ENCODE measurements at regions not wholly inside any gene's neighbourhood (a gene's known extent, or its start where the extent isn't known, plus 50 kb on each side); places are given as distances from the start of the nearest gene placed in this dataset.

DNA sequence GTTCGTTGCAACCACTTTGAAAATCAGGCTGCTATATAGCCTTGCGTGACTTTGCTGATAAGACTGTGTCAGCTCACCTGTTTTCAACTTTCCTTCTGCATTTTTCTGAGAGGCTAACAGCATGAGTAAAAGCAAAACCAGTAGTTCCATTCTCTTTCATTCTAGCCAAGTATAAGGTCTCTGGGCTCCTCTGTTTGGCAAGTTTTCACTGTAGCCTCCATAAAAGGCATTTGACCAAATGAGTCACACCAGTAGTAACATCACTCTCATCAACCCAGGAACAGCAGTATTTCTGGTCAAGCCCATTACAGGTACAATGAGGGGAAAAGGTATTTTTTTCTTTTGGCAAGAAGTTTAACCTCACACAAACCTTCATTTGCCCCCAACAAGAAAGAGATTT is 1149.8 kb upstream of the MIR17HG start:
- no peak overlapping the region for H3K4me3 Mint-ChIP-seq
- intact Hi-C loops (cut with micrococcal nuclease) = no loop called here
- peaks cover 9% of the 10 kb centered on the region for H3K9me3 Mint-ChIP-seq
- TF ChIP-seq, protein P1, sequence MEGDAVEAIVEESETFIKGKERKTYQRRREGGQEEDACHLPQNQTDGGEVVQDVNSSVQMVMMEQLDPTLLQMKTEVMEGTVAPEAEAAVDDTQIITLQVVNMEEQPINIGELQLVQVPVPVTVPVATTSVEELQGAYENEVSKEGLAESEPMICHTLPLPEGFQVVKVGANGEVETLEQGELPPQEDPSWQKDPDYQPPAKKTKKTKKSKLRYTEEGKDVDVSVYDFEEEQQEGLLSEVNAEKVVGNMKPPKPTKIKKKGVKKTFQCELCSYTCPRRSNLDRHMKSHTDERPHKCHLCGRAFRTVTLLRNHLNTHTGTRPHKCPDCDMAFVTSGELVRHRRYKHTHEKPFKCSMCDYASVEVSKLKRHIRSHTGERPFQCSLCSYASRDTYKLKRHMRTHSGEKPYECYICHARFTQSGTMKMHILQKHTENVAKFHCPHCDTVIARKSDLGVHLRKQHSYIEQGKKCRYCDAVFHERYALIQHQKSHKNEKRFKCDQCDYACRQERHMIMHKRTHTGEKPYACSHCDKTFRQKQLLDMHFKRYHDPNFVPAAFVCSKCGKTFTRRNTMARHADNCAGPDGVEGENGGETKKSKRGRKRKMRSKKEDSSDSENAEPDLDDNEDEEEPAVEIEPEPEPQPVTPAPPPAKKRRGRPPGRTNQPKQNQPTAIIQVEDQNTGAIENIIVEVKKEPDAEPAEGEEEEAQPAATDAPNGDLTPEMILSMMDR (IDR thresholded peaks at IDR 0.05) = no peak
- ChIA-PET POLR2A (no interaction called here), CTCF (no interaction called here)
- no peak overlapping the region for H3K27ac Mint-ChIP-seq
- H3K27me3 Mint-ChIP-seq = no peaks in the 10 kb centered on the region
- H3K36me3 Mint-ChIP-seq (ENCODE audit: low read depth) = no peaks in the 10 kb centered on the region
- DNase-seq = no peak
- no peaks in the 10 kb centered on the region for H3K4me1 Mint-ChIP-seq
- ATAC-seq (ENCODE audit: low read depth) = no peak

DNA sequence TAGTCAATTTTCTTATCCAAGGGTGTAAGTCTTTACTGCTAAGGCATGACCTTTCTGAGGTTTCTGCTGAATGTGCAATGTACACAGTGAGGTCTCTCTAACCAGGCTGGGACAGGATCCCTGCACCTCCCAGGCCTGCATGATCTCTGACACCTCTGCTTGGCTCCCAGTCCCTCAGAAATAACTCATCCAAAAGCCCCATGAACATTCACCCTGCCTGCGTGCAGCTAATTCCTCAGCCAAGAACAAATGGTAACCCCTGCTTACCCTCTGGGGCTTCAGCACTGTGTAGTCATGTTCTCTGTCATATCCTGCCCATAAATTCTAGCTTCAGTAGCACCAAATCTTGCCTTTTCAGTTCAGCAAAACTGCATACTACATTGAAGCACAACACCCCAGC is 1146.3 kb upstream of the MIR17HG start:
- Mint-ChIP-seq H3K4me3 (no peak overlapping the region), H3K36me3 (ENCODE audit: low read depth) (no peaks in the 10 kb centered on the region), H3K27ac (no peak overlapping the region), H3K4me1 (no peaks in the 10 kb centered on the region), H3K27me3 (no peaks in the 10 kb centered on the region), H3K9me3 (peaks cover 9% of the 10 kb centered on the region)
- TF ChIP-seq, protein P1 (IDR thresholded peaks at IDR 0.05) = no peak
- intact Hi-C loops (cut with micrococcal nuclease) = no loop called here
- DNase-seq = no peak
- ChIA-PET POLR2A (no interaction called here), CTCF (no interaction called here)
- ATAC-seq (ENCODE audit: low read depth) = no peak

DNA sequence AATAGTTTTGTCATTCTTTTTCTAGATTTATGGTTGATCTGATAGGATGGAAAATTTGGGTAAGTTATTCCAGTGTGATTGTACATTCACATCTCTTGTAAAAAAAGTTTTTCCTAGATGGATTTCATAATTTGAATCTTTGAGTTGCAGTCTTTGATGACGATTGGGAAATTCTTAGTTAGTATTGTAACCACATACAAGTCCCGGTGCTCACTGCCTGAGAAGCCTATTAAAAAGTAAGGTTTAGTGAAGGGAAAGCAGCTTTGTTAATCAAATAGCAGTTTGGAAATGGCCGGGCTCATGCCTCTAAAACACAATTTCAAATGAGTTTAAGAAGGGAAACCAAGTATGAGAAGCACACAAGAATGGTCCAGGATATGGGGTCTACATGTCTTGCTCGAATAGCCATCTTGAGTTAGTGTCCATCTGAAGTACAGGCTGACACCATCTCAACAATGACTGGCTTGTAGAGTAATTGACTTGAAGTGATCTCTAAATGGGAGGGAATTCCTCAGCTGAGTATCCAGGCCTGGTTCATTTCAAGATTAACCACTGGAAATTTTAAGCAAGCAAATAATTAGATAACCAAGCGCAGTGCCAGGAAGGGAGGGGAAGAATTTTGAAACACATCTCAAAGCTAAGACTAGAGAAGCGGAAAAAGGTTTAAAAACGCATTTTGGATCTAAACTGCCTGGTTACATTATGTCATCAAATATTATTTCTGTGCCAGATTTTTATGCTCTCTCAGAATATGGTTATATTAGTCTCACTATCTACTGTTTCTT is 1145.6 kb upstream of the MIR17HG start:
- Mint-ChIP-seq H3K4me3 (no peak overlapping the region), H3K27me3 (no peaks in the 10 kb centered on the region), H3K36me3 (ENCODE audit: low read depth) (no peaks in the 10 kb centered on the region), H3K4me1 (no peaks in the 10 kb centered on the region), H3K9me3 (peaks cover 9% of the 10 kb centered on the region), H3K27ac (no peak overlapping the region)
- no peak for DNase-seq
- intact Hi-C loops (cut with micrococcal nuclease) = no loop called here
- ATAC-seq (ENCODE audit: low read depth) = no peak
- ChIA-PET POLR2A (no interaction called here), CTCF (no interaction called here)
- TF ChIP-seq, protein P1 (IDR thresholded peaks at IDR 0.05) = no peak

DNA sequence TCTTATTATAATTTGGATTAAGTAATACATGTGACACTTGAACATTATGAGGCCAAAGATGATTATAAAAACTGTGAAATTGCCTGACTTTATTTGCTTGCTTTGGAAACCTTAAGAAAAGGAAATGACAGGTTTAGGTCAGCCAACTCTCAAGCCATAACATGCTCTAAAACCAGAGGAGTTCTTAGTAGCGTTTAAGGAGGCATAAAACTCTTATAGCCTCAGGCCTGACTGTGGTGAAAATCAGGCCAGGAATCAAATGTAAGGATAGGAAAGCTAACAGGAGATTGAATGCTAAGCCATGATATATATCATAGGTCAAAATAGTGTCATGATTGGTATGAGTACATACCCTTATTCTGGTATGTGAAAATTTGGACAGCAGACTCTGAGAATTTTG is 1142.4 kb upstream of the MIR17HG start:
- H3K4me3 Mint-ChIP-seq = no peak overlapping the region
- H3K36me3 Mint-ChIP-seq (ENCODE audit: low read depth) = no peaks in the 10 kb centered on the region
- ChIA-PET POLR2A (no interaction called here), CTCF (no interaction called here)
- H3K27me3 Mint-ChIP-seq = no peaks in the 10 kb centered on the region
- no peaks in the 10 kb centered on the region for H3K4me1 Mint-ChIP-seq
- DNase-seq (no peak), ATAC-seq (ENCODE audit: low read depth) (no peak)
- H3K27ac Mint-ChIP-seq = no peak overlapping the region
- intact Hi-C loops (cut with micrococcal nuclease) = no loop called here
- TF ChIP-seq, protein P1 (IDR thresholded peaks at IDR 0.05) = no peak
- H3K9me3 Mint-ChIP-seq = peaks cover 10% of the 10 kb centered on the region

DNA sequence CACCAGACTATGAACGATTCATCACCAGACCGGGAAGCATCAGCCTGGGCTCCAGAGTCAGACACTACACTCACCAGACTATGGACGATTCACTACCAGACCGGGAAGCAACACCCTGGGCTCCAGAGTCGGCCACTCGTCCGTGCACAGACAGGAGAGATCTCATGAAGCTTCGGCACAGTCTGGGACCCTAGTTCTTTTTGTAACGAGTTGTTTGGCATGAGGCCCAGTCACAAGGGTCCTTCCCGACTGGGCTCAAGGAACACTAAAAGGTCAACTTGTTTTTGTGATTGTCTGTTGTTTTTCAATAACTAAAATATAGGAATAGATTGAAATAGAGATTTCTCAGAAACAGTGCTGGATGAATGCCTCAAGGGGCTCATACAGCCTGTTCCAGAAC is 1141.6 kb upstream of the MIR17HG start:
- TF ChIP-seq, protein P1 (IDR thresholded peaks at IDR 0.05) = no peak

More for the DNA sequence above, 1141.6 kb upstream of the MIR17HG start:
- no peaks in the 10 kb centered on the region for H3K4me1 Mint-ChIP-seq
- POLR2A ChIA-PET = no interaction called here
- peaks cover 10% of the 10 kb centered on the region for H3K9me3 Mint-ChIP-seq
- CTCF ChIA-PET = no interaction called here
- ATAC-seq (ENCODE audit: low read depth) (no peak), DNase-seq (no peak)
- intact Hi-C loops (cut with micrococcal nuclease) = no loop called here
- no peaks in the 10 kb centered on the region for H3K36me3 Mint-ChIP-seq (ENCODE audit: low read depth)
- H3K27me3 Mint-ChIP-seq = no peaks in the 10 kb centered on the region
- H3K4me3 Mint-ChIP-seq = no peak overlapping the region
- H3K27ac Mint-ChIP-seq = no peak overlapping the region
